Left kidney (tissue), 1 donor: ENCODE measurements at regions not wholly inside any gene's neighbourhood (a gene's known extent, or its start where the extent isn't known, plus 50 kb on each side); places are given as distances from the start of the nearest gene placed in this dataset.
"Not testable (repeated sequence)": the region's sequence is repeated elsewhere in the genome, so short reads cannot be mapped to it uniquely, and the experiment has no call there.

ENCODE experiments used
- DNase-seq: peaks from one replicate; pipeline ENCODE4 v3.0.0-alpha.2; 2013

GRCh38 chr11:37905707-37906417 is 1307.8 kb upstream of the RAG2 start:
- DNase-seq, result no peak

- no peak for DNase-seq
Measured at GRCh38 chr11:37896016-37896415, 1298.0 kb upstream of the RAG2 start.

- DNase-seq, result no peak
Measured at GRCh38 chr11:37881741-37882140, 1283.7 kb upstream of the RAG2 start.

GRCh38 chr11:37861671-37862070 is 1263.6 kb upstream of the RAG2 start:
- no peak for DNase-seq

- DNase-seq, result not testable (repeated sequence)
Measured at GRCh38 chr11:37858806-37859537, 1260.9 kb upstream of the RAG2 start.

GRCh38 chr11:37858398-37858797 is 1260.4 kb upstream of the RAG2 start:
- no peak for DNase-seq

- DNase-seq, result no peak
Measured at GRCh38 chr11:37857726-37858125, 1259.7 kb upstream of the RAG2 start.

GRCh38 chr11:37849706-37850105 is 1251.7 kb upstream of the RAG2 start:
- no peak for DNase-seq

- no peak for DNase-seq
Measured at GRCh38 chr11:37843603-37844002, 1245.6 kb upstream of the RAG2 start.

- DNase-seq, result no peak
Measured at GRCh38 chr11:37841016-37841415, 1243.0 kb upstream of the RAG2 start.

- not testable (repeated sequence) for DNase-seq
Measured at GRCh38 chr11:37840345-37840744, 1242.3 kb upstream of the RAG2 start.

GRCh38 chr11:37830529-37830928 is 1232.5 kb upstream of the RAG2 start:
- no peak for DNase-seq

GRCh38 chr11:37817727-37818270 is 1219.8 kb upstream of the RAG2 start:
- no peak for DNase-seq

GRCh38 chr11:37812281-37812880 is 1214.3 kb upstream of the RAG2 start:
- no peak for DNase-seq

GRCh38 chr11:37811349-37811748 is 1213.3 kb upstream of the RAG2 start:
- DNase-seq, result peak; percentile 1

GRCh38 chr11:37804666-37805065 is 1206.6 kb upstream of the RAG2 start:
- DNase-seq, result no peak

GRCh38 chr11:37788141-37788877 is 1190.3 kb upstream of the RAG2 start:
- no peak for DNase-seq

GRCh38 chr11:37786214-37786755 is 1188.2 kb upstream of the RAG2 start:
- DNase-seq, result no peak

GRCh38 chr11:37774441-37774840 is 1176.4 kb upstream of the RAG2 start:
- DNase-seq, result no peak

GRCh38 chr11:37770145-37770544 is 1172.1 kb upstream of the RAG2 start:
- no peak for DNase-seq

GRCh38 chr11:37762079-37762478 is 1164.0 kb upstream of the RAG2 start:
- DNase-seq, result no peak

- DNase-seq, result no peak
Measured at GRCh38 chr11:37755521-37755920, 1157.5 kb upstream of the RAG2 start.
